HEK293 (cell line): ENCODE measurements at regions not wholly inside any gene's neighbourhood (a gene's known extent, or its start where the extent isn't known, plus 50 kb on each side); places are given as distances from the start of the nearest gene placed in this dataset.

Experiments used
- CTCF ChIA-PET: fragments of 350-600 bp; formaldehyde crosslinking; extraction: SDS; loops from one replicate; lab custom pipeline; 2021; ENCODE audit warnings: antibody characterized with exemption; lab: Yijun Ruan, JAX
- POLR2A ChIA-PET: fragments of 300-600 bp; formaldehyde crosslinking; extraction: SDS; loops from one replicate; lab custom pipeline; 2020; ENCODE audit warnings: antibody characterized with exemption, inconsistent platforms; lab: Yijun Ruan, JAX
- H3K27ac ChIP-seq: fragments of 200-500 bp; sonication (Bioruptor generic); 2 replicates; pipeline ENCODE4 v1.5.1; 2014; ENCODE audit warnings: low read depth, low read length, control low read depth, inconsistent platforms; ENCODE audit errors: extremely low read depth
- H3K36me3 ChIP-seq, 2 experiments: fragments of 200-500 bp in 1 of 2; sonication (Bioruptor generic) in 1 of 2; 1 replicate in 1 of 2; 2 replicates in 1 of 2; pipeline ENCODE4 v1.5.1; 2014 to 2017; ENCODE audit warnings: inconsistent platforms in 2 of 2, low read length in 2 of 2; ENCODE audit not compliant: control insufficient read depth in 2 of 2, insufficient read depth in 1 of 2
- H3K4me1 ChIP-seq: fragments of 200-500 bp; sonication (Bioruptor generic); 2 replicates; pipeline ENCODE4 v1.5.1; 2014; ENCODE audit warnings: mild to moderate bottlenecking, low read length, inconsistent platforms; ENCODE audit not compliant: control insufficient read depth, insufficient read depth
- H3K4me3 ChIP-seq: 2 replicates; pipeline ENCODE4 v1.5.1; 2011; ENCODE audit warnings: low read depth, mild to moderate bottlenecking, control low read depth, low read length, moderate library complexity
- H3K9me3 ChIP-seq: fragments of 200-500 bp; sonication (Bioruptor generic); 2 replicates; pipeline ENCODE4 v1.5.1; 2014; ENCODE audit warnings: low read depth, low read length, inconsistent platforms; ENCODE audit not compliant: control insufficient read depth, insufficient read depth
- BCL6B ChIP-seq: fragments of 450-650 bp; formaldehyde crosslinking; IDR thresholded peaks from 2 replicates; pipeline ENCODE4 v1.5.1; 2017; ENCODE audit warnings: missing biosample characterization, missing genetic modification characterization
- KLF9 ChIP-seq: fragments of 450-650 bp; formaldehyde crosslinking; IDR thresholded peaks from 2 replicates; pipeline ENCODE4 v1.5.1; 2016; ENCODE audit warnings: missing biosample characterization, missing genetic modification characterization, low read depth
- PBX3 ChIP-seq: sonication (generic); formaldehyde crosslinking; IDR thresholded peaks from 2 replicates; pipeline ENCODE4 v1.8.1; 2022; ENCODE audit warnings: mild to moderate bottlenecking, moderate library complexity, missing genetic modification reagents
- TRIM28 ChIP-seq: IDR thresholded peaks from 2 replicates; pipeline ENCODE4 v1.6.1; 2011; ENCODE audit warnings: low read length, control low read depth, borderline replicate concordance
- YY1 ChIP-seq: fragments of 450-650 bp; formaldehyde crosslinking; IDR thresholded peaks from 2 replicates; pipeline ENCODE4 v1.5.1; 2018; ENCODE audit warnings: missing biosample characterization, missing genetic modification characterization
- ZBTB21 ChIP-seq: fragments of 450-650 bp; formaldehyde crosslinking; IDR thresholded peaks from 2 replicates; pipeline ENCODE4 v1.5.1; 2017; ENCODE audit warnings: missing biosample characterization, missing genetic modification characterization
- ZBTB49 ChIP-seq: fragments of 450-650 bp; formaldehyde crosslinking; IDR thresholded peaks from 2 replicates; pipeline ENCODE4 v1.5.1; 2016; ENCODE audit warnings: missing biosample characterization, missing genetic modification characterization, low read depth
- ZNF121 ChIP-seq: fragments of 450-650 bp; formaldehyde crosslinking; IDR thresholded peaks from 2 replicates; pipeline ENCODE4 v1.5.1; 2016; ENCODE audit warnings: missing biosample characterization, missing genetic modification characterization
- ZNF175 ChIP-seq: fragments of 450-650 bp; formaldehyde crosslinking; IDR thresholded peaks from 2 replicates; pipeline ENCODE4 v1.5.1; 2016; ENCODE audit warnings: missing biosample characterization, missing genetic modification characterization
- ZNF2 ChIP-seq: fragments of 450-650 bp; formaldehyde crosslinking; IDR thresholded peaks from 2 replicates; pipeline ENCODE4 v1.5.1; 2016; ENCODE audit warnings: missing biosample characterization, missing genetic modification characterization
- ZNF211 ChIP-seq: fragments of 450-650 bp; formaldehyde crosslinking; IDR thresholded peaks from 2 replicates; pipeline ENCODE4 v1.5.1; 2016; ENCODE audit warnings: low read depth, missing biosample characterization, missing genetic modification characterization
- ZNF24 ChIP-seq: fragments of 450-650 bp; formaldehyde crosslinking; IDR thresholded peaks from 2 replicates; pipeline ENCODE4 v1.5.1; 2016; ENCODE audit warnings: missing biosample characterization, missing genetic modification characterization
- ZNF274 ChIP-seq, 2 experiments: fragments of 200-500 bp in 1 of 2; fragments of 450-650 bp in 1 of 2; sonication (Bioruptor generic) in 1 of 2; formaldehyde crosslinking in 1 of 2; IDR thresholded peaks; 2 replicates each; pipeline versions ENCODE4 v1.5.1 to v1.6.1; 2014 to 2016; ENCODE audit warnings: borderline replicate concordance in 1 of 2, inconsistent platforms in 1 of 2, low read length in 1 of 2, missing biosample characterization in 1 of 2, missing genetic modification characterization in 1 of 2
- ZNF335 ChIP-seq: fragments of 450-650 bp; formaldehyde crosslinking; conservative IDR thresholded peaks from 2 replicates; pipeline ENCODE4 v1.5.1; 2016; ENCODE audit warnings: missing biosample characterization, missing genetic modification characterization
- ZNF350 ChIP-seq: fragments of 450-650 bp; formaldehyde crosslinking; IDR thresholded peaks from 2 replicates; pipeline ENCODE4 v1.5.0; 2017; ENCODE audit warnings: missing biosample characterization, mild to moderate bottlenecking, missing genetic modification characterization
- ZNF37A ChIP-seq: fragments of 450-650 bp; IDR thresholded peaks from 2 replicates; pipeline ENCODE4 v1.5.1; 2018; ENCODE audit warnings: missing biosample characterization, missing genetic modification characterization
- ZNF391 ChIP-seq: fragments of 450-650 bp; formaldehyde crosslinking; IDR thresholded peaks from 2 replicates; pipeline ENCODE4 v1.5.1; 2016; ENCODE audit warnings: low read depth, missing biosample characterization, missing genetic modification characterization, borderline replicate concordance
- ZNF398 ChIP-seq: fragments of 450-650 bp; formaldehyde crosslinking; IDR thresholded peaks from 2 replicates; pipeline ENCODE4 v1.5.1; 2017; ENCODE audit warnings: missing biosample characterization, missing genetic modification characterization
- ZNF433 ChIP-seq: fragments of 450-650 bp; formaldehyde crosslinking; IDR thresholded peaks from 2 replicates; pipeline ENCODE4 v1.5.1; 2016; ENCODE audit warnings: missing biosample characterization, missing genetic modification characterization, low read depth
- ZNF48 ChIP-seq: fragments of 450-650 bp; formaldehyde crosslinking; IDR thresholded peaks from 2 replicates; pipeline ENCODE4 v1.5.1; 2016; ENCODE audit warnings: missing biosample characterization, missing genetic modification characterization
- ZNF624 ChIP-seq: fragments of 450-650 bp; formaldehyde crosslinking; IDR thresholded peaks from 2 replicates; pipeline ENCODE4 v1.5.1; 2017; ENCODE audit warnings: missing biosample characterization, missing genetic modification characterization
- ZNF639 ChIP-seq: fragments of 450-650 bp; formaldehyde crosslinking; IDR thresholded peaks from 2 replicates; pipeline ENCODE4 v1.5.1; 2016; ENCODE audit warnings: missing biosample characterization, missing genetic modification characterization
- ZNF664 ChIP-seq: fragments of 450-650 bp; formaldehyde crosslinking; IDR thresholded peaks from 2 replicates; pipeline ENCODE4 v1.5.1; 2016; ENCODE audit warnings: missing biosample characterization, missing genetic modification characterization
- ZNF701 ChIP-seq: fragments of 450-650 bp; formaldehyde crosslinking; IDR thresholded peaks from 2 replicates; pipeline ENCODE4 v1.5.1; 2016; ENCODE audit warnings: missing biosample characterization, missing genetic modification characterization
- ZNF747 ChIP-seq: fragments of 450-650 bp; formaldehyde crosslinking; IDR thresholded peaks from 2 replicates; pipeline ENCODE4 v1.5.1; 2016; ENCODE audit warnings: missing biosample characterization, missing genetic modification characterization
- ZNF837 ChIP-seq: fragments of 450-650 bp; formaldehyde crosslinking; IDR thresholded peaks from 2 replicates; pipeline ENCODE4 v1.5.1; 2016; ENCODE audit warnings: missing biosample characterization, missing genetic modification characterization
- ZNF843 ChIP-seq: fragments of 450-650 bp; formaldehyde crosslinking; IDR thresholded peaks from 2 replicates; pipeline ENCODE4 v1.5.1; 2016; ENCODE audit warnings: missing biosample characterization, missing genetic modification characterization

- H3K4me1 ChIP-seq = no peaks in the 10 kb centered on the region
- H3K4me3 ChIP-seq = no peak overlapping the region
- ChIA-PET POLR2A (no interaction called here), CTCF (no interaction called here)
- TF ChIP-seq ZBTB49 (no peak), PBX3 (no peak)
- H3K9me3 ChIP-seq = no peaks in the 10 kb centered on the region
- no peak overlapping the region for H3K27ac ChIP-seq
- no peaks in the 10 kb centered on the region for H3K36me3 ChIP-seq
Measured at GRCh38 chr5:100303216-100303615, 232.0 kb upstream of the FAM174A start.

- H3K4me1 ChIP-seq = no peaks in the 10 kb centered on the region
- H3K4me3 ChIP-seq = no peak overlapping the region
- H3K36me3 ChIP-seq = no peaks in the 10 kb centered on the region
- H3K27ac ChIP-seq = no peak overlapping the region
- no peaks in the 10 kb centered on the region for H3K9me3 ChIP-seq
- TF ChIP-seq ZNF175 (no peak), ZBTB21 (tag by site-specific recombination) (no peak), ZNF639 (no peak), ZNF335 (no peak), YY1 (tag by site-specific recombination) (no peak), ZNF837 (tag by site-specific recombination) (no peak), ZNF433 (tag by site-specific recombination) (no peak), ZNF747 (tag by site-specific recombination) (no peak), ZNF121 (tag by site-specific recombination) (no peak), ZNF274 (IDR thresholded peaks at IDR 0.05; ENCODE audit: low read length) (no peak), ZNF274 (tag by site-specific recombination; IDR thresholded peaks at IDR 0.05; ENCODE audit: borderline replicate concordance) (no peak), ZNF48 (tag by site-specific recombination) (no peak), KLF9 (tag by site-specific recombination) (no peak), ZNF701 (tag by site-specific recombination) (no peak), ZNF398 (tag by site-specific recombination) (no peak)
- TF ChIP-seq, all 188 proteins: peak for 0
- CTCF ChIA-PET = no interaction called here
- POLR2A ChIA-PET = no interaction called here
Measured at GRCh38 chr5:100299261-100299660, 235.9 kb upstream of the FAM174A start.

GRCh38 chr5:100276071-100276470 is 259.1 kb upstream of the FAM174A start:
- no peaks in the 10 kb centered on the region for H3K9me3 ChIP-seq
- no peak overlapping the region for H3K27ac ChIP-seq
- ChIA-PET CTCF (no interaction called here), POLR2A (no interaction called here)
- no peaks in the 10 kb centered on the region for H3K36me3 ChIP-seq
- H3K4me3 ChIP-seq = no peak overlapping the region
- H3K4me1 ChIP-seq = no peaks in the 10 kb centered on the region
- TF ChIP-seq BCL6B (tag by site-specific recombination) (no peak), ZNF2 (no peak), ZNF664 (tag by site-specific recombination) (no peak), ZNF843 (tag by site-specific recombination) (no peak), ZNF391 (tag by site-specific recombination) (no peak), ZNF37A (tag by site-specific recombination) (no peak), ZNF211 (no peak), ZNF24 (tag by site-specific recombination) (no peak), ZNF350 (tag by site-specific recombination) (no peak), TRIM28 (no peak), ZNF624 (no peak)
- TF ChIP-seq, all 188 proteins: peak for 0
